SIG-M5 treated with dmso at 0.1 percent for 504 hours (cell line): ENCODE measurements at regions not wholly inside any gene's neighbourhood (a gene's known extent, or its start where the extent isn't known, plus 50 kb on each side); places are given as distances from the start of the nearest gene placed in this dataset.
"Not testable (repeated sequence)": the region's sequence is repeated elsewhere in the genome, so short reads cannot be mapped to it uniquely, and the experiment has no call there.

Experiments used
- DNase-seq: peaks from one replicate; lab custom pipeline; 2025; ENCODE audit not compliant: unreplicated experiment; lab: John Stamatoyannopoulos, UW

DNA sequence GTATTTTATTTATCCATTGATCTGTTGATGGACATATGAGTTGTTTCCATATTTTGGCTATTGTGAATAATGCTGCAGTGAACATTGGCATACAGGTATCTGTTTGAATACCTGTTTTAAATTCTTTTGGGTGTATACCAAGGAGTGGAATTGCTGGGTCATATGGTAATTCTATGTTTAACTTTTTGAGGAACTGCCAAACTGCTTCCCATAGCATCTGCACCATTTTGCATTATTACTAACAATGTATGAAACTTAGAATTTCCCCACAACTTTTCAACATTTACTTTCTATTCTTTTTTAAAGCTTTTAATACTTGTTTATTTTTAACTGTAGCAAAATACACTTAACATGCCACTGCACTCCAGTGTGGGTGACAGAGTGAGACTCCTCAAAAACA is 57.0 kb upstream of the MSN start:
- no peak for DNase-seq

DNA sequence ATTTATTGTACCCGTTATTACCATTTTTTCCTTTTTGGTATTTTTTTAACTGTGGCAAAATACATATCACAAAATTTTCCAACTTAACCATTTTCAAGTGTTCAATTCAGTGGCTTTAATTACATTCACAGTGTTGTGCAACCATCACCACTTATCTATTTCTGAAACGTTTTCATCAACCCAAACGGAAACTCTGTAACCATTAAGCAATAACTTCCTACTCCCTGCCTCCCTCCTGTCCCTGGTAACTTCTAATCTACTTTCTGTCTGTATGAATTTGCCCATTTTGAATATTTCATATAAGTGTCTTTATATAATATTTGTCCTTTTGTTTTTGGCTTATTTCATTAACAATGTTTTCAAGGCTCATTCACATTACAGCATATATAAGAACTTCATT is 57.4 kb upstream of the MSN start:
- peak; percentile 84 for DNase-seq

DNA sequence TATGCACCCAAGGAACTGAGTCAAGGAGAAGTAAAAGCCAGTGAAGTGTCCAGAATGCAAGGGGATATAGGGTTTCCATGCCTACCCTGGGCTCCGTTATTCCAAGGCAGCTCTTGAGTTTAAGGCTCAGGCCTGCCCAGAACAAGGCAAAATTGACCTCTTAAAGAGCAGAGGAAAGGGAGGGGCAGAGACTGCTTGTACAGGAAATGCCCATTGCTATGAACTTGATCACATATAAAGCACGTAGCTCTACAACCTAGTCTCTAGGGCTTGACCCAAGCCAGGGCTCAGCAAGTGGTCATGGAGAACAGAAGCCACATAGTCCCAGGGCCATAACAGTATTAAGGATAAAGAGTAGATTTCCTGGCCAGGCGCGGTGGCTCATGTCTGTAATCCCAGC is 58.2 kb upstream of the MSN start:
- no peak for DNase-seq

DNA sequence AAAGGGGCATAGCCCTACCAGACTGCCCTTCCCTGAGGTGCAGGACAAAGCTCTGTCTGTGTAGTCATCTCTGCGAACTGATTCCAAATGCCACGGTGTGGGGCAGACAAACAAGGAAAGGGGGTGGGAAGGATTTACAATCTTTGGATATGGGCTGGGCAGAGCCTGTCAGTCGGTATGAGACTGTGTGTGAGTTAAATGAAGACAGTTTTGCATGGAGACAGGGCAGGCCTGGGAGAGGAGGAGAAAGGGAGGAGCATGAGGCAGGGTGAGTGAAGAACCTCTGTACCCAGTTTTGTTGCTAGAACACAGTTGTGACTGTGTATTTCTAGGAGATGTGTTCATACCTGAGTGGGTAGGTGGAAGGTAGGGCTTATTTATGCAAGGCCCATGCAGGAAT is 59.4 kb upstream of the MSN start:
- DNase-seq: no peak

DNA sequence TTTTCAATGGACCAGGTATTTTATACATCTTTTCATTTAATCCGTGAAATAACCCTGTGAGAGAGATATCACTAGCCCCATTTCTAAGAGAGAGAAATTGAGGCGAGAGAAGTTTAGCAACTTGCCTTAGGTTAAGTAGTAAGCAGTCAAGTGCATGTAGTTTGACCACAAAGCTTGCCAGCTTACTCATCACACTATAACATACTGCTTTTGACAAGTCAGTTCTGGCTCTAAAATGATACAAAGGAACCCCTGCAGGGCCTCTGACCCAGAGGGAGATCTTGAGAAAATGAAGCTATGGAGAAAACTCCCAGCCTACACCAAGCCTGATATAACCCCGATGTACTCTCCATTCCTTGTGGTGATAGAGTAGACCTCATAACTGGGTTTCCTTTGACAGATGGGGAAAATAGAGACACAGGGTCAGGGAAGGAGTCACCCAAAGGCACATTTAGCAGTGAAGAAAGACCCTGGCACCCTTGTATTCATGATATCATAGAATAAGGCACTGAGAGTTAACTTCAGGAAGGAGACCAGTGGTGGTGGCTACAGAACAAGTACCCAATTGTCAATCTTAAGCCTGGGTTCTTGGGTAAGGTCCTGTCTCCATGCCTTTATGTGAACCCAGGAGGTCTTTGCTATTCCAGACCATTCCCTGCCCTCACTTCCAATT is 60.2 kb upstream of the MSN start:
- DNase-seq: peak; percentile 63

DNA sequence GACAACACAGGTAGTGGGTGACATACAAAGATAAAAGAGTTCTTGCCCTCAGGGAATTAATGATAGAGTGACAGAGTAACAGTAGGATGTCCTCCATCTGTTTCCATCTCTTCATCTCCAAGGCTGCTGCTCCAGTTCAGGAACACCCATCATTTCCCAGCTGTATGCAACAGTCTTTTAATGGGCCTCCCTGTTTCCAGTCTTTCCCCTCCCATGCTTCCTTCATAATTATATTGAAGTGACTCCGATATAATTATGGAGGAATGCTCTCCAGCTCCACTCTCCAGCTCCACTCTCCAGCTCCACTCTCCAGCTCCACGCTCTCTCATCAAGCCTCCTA is 65.3 kb upstream of the MSN start:
- DNase-seq: no peak

DNA sequence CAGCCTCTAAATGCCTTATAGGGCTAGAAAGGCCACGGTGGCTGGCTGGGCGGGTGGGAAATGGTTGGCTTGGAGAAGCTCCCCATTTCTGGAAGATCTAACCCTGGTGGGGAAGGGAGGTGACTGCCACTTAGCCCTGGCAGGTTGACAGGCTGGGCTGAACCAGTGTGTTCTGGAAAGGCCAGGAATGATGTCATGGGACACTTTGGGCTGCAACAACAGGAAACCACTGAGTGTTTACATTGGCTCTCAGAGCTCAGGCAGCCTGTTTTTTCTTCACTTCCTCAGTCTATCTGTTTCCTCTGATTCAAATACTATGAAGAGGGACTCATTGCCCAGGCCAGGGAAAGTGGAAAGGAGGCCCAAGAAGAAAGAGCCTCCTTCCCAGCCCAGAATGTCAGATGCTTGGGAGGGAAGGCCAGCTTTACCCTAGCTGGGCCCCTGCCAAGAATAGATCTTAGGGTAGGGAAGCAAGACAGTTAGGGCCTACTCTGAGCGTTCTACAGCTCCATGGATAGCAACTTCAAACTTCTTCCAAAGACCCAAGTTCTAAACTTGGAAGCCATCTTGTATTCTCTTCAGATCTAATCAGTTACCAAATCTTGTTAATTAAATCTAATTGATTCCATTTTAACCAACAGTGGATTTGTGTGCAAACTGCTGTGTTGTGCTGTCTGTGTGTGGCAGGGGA is 65.8 kb upstream of the MSN start:
- DNase-seq: peak; percentile 78

DNA sequence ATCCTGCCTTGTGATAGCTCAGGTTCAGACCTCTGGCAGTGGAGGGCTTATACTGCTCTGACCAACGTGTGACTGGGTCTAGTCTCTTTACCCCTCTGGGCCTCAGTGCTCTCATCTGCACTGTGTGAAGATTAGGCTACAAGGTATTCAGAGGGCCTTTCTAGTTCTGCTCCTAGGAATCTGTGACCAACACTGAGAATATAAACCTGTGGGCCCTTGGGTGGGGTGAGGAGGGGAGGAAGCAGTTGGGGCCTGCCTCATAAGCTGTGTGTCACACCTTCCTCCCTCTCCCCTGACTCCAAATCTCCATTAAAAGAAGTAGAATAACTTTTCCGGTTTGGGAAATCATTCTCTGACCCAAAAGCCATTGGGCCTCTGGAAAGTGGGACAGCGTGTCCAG is 66.3 kb upstream of the MSN start:
- DNase-seq: no peak

DNA sequence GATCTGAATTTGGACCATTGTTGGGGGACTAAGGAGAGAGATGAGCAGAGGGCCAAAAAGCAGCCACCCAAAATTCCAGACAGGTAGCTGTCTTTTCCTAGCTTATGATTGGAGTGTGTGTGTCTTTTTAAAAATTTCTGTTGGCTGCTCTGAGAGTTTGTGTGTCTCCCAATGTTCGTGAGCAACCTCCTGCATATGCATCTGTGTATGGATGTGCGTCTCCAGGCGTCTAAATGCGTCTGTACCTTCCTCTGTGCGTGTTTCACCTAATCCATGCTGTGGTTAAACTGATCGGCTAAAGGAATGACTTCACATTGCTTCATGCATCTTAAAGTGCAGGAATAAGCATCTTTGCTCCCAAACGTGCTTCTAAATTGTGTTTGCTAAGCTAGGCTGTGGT is 65.5 kb upstream of the LAS1L start:
- no peak for DNase-seq

DNA sequence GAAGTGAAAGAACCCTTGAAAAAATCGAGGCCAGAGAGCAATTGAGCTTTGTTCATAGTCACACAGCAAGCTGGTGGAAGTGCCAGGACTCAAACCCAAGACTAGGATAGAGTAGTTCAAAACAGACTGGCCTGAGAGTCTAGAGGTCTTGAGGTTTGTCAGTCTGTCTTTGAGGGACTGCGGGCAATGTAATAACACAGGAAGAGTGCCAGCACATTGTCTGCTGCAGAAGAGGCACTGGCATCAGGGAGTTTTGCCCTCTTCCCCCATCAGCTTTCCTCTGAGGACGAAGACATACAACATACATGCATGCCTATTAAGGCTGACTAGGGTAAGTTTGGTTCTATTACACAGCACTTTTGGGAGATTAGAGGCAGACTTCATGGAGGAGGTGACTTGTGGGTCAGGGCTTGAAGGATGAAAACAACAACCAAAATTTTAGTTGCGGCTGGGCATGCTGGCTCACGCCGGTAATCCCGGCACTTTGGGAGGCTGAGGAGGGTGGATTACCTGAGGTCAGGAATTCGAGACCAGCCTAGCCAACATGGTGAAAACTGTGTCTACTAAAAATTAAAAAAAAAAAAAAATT is 64.1 kb upstream of the LAS1L start:
- DNase-seq: peak; percentile 59

DNA sequence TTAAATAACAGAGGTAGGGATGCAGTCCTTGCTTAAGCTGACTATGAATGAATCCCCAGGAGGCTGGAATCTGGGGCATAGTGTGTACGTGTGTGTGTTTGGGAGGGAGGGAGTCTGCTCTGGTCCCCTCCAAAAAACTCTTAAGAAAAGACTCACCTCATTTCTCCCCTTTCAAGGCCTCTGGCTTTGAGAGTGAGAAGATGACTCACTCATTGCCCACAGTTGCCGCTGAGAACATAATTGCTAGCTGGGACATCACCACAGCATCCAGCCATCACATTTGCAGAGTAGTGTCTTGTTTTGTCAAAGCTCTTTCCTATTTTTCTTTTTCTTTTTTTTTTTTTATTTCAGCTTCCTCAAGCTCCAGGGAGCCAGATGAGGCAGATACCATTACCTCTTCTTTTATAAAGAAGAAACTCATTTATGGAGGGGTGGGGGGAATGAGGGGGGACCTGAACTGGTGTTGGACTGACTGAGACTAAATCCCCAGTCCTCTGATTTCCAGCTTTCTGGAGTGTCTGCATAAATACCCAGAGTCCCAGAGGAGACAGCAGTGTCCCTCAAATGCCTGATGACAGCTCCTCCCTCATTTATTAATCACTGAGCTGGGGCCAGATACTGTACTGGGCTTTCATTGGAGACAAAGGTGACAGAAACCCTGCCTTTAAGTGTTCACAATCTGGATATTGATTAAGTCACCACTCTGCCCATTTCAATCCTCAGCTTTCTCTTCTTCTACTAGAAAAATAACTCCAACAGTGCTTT is 61.9 kb upstream of the LAS1L start:
- DNase-seq: peak; percentile 61

DNA sequence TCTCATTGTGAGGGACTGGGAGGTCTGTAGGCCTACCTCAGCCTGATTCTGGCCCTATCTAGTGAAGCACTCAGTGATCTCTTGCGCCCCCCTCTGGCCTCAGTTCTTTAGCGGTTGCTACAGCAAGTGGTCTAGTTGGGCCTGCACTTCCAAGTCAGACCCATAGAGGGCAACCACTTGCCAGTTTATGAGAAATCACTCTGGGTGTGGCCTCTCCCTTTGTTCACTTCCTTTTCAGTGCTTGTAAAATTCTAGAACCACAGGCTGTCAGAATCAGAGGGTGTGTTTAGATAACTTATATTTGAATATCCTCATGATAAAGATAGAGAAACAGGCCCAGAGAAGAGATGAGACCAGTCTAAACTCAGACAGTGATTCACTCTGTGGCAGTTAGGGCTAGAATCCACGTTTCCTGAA is 60.9 kb upstream of the LAS1L start:
- peak; percentile 93 for DNase-seq

DNA sequence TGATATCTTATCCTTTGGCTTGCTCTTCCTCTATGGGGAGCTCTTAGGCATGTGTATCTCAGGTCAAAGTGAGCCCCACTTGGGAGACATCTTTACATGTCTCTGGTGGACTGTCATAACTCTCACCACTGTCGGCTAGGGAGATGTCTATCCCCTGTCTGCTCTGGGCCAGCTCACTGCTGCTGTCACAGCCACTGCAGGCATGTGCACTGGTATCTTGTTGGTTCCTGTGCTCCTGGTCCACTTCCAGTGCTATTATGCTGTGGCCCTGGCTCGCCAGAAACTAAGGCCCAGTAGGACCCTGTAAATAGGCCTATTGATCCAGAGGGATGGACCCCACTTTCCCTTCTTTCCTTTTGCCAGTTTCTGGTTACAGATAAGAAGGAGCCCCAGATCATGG is 56.6 kb upstream of the LAS1L start:
- DNase-seq: no peak

DNA sequence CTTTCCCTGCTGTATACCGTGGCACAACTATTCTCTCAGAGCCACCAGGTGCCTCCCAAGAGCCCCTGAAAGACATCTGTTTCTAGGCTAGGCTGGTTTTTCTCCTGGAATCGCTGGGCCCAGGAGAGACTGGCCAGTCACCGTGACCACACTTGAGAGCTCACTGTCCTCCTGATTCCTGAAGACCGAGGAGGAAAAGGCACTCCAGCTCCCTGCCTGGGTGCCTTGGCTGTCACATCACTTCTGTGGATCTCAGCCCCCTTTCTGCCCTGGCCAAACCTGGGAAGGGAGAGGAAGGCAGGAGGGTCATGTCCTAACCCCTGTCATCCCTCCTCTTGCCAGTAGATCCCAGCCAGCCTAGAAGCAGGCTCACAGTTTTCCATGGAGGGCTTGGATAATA is 54.7 kb upstream of the LAS1L start:
- no peak for DNase-seq

DNA sequence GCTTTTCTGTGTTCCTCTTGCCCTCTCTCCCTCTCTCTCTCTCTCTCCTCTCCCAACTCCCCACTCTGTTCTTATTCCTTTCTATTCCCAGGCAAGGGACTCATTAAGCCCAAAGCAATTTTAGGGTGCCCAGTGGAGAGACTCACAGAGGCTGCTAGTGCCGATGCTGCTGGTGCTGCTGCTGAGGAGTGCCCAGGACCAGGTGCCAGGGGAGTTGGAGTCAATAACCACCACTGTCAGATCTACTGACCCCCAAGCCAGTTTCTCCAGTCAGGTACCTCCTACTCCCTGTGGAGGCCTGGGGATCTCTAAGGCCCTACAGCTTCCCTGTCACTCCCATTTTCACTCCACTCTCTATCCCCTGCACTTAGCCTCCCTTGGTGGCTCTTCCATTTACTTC is 54.2 kb upstream of the LAS1L start:
- no peak for DNase-seq

DNA sequence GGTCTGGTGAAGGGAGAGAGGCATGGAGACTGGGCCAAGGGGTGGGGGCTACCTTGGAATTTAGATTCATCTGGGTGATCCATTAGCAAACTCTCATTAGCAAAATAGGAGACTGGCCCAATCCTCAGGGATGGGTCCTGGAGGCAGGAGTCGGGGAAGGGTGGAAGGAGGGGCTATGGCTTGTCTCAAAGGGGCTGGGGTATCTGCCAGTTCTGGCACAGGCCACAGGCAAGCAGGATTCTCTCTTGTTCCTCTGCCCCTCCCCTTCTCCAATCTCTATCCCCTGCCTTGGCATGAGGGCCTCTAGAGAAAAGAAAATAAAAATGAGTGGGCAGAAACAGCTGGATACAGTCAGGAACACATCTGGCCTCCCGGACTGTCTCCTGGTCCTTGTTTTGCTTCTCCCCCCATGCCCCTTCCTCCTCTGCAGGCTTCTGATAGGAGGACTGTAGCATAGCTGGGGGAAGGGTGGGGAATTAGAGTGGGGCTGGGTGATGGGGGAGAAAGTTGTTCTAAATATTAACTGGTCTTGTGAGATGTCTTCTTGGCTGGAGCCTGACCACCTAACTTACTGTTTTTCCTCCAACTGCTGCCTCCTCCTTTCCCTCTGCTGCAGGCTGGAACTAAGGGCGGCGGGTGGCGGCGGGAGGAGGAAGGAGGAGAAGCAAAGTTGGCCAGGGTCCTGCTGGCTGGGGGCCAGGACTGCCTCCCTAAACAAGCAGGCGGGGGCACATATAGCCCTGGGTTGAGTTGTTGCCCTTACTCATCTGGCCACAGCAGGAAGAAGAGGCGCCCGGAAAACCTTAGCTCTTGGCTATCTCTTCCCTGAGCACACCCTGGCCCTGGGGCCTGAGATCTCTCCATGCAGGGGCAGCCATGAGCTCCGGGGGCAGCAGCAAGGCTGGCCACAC is 53.3 kb upstream of the LAS1L start:
- DNase-seq: no peak

DNA sequence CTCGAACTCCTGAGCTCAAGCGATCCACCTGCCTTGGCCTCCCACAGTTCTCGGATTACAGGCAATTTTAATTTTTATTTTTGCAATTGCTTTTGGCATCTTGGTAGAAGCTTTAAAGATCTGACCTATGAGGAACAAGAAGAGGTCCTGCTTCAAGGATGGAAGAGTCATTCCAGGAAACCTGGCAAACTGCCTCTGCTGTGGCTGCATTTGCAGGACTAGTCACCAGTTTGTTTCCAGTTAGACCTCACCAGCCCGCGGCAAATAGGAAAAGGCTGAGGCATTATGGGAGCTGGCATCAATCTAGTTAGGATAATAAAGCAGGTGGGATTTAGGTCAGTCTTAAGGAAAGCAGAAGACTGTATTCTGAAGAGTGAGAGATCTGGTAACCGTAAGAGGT is 51.9 kb upstream of the LAS1L start:
- no peak for DNase-seq

DNA sequence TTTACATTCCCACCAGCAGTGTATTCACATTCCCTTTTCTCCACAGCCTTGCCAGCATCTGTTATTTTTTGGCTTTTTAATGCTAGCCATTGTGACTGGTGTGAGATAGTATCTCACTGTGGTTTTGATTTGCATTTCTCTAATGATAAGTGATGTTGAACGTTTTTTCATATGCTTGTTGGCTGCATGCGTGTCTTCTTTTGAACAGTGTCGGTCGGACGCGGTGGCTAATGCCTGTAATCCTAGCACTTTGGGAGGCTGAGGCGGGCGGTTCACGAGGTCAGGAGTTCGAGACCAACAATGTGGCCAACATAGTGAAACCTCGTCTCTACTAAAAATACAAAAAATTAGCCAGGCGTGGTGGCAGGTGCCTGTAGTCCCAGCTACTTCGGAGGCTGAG is 50.6 kb upstream of the LAS1L start:
- DNase-seq: not testable (repeated sequence)
